Fibroblast of peridontal ligament (primary cell): ENCODE measurements at regions not wholly inside any gene's neighbourhood (a gene's known extent, or its start where the extent isn't known, plus 50 kb on each side); places are given as distances from the start of the nearest gene placed in this dataset.

Experiments used
- DNase-seq: peaks from one replicate; pipeline ENCODE4 v3.0.0-alpha.2; 2010; ENCODE audit errors: extremely low read depth

- peak; percentile 65 for DNase-seq
Observed at GRCh38 chr2:133667085-133667484, 98.8 kb upstream of the NCKAP5 start.

- no peak for DNase-seq
Observed at GRCh38 chr2:133667968-133668367, 99.7 kb upstream of the NCKAP5 start.

GRCh38 chr2:133668547-133668946, 100.3 kb upstream of the NCKAP5 start:
- no peak for DNase-seq

GRCh38 chr2:133673305-133673905, 105.1 kb upstream of the NCKAP5 start:
- DNase-seq = no peak

- DNase-seq = no peak
Observed at GRCh38 chr2:133674066-133674432, 105.8 kb upstream of the NCKAP5 start.

- DNase-seq = peak; percentile 97
Observed at GRCh38 chr2:133674433-133675331, 106.4 kb upstream of the NCKAP5 start.

GRCh38 chr2:133676392-133677130, 108.3 kb upstream of the NCKAP5 start:
- peak; percentile 85 for DNase-seq

GRCh38 chr2:133680343-133681049, 112.2 kb upstream of the NCKAP5 start:
- DNase-seq = no peak

DNA sequence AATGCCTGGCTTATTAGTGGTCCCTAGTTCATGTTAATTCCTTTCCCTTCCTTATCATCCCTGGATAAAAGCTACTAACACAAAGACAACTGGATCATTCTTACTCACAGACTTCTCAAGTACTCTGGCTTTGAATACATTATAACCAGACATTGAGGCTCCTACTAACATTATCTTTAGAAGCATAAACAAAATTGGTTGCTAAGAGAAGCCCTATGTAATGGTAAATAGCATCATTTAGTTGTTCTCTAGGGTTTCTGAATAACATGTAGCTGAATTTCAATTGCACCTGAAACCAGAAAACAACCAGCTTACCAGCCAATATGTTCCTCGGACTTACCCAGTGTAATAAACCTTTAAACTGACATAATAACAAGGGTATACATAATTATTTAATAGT, 114.1 kb upstream of the NCKAP5 start:
- no peak for DNase-seq

DNA sequence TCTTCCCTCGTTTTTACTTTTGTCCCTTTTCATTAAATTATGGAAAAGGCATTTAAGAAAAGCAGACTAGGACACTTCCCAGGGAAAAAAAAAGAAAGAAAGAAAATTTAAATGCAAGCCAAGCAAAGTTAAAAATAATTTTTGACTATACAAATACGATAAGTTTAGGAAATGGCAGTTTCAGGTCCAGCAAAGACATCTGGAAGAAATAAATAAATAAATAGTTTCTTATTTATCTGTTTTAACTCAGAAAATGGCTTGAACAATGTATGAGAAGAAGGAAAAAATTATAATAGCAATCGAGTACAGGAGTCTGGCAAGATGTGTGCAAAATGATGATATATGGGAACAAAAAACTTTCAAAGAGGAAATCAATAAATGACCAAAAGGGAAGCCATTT, 114.6 kb upstream of the NCKAP5 start:
- no peak for DNase-seq

GRCh38 chr2:133685636-133686215, 117.5 kb upstream of the NCKAP5 start:
- no peak for DNase-seq

- no peak for DNase-seq
Observed at GRCh38 chr2:133690780-133691179, 122.5 kb upstream of the NCKAP5 start.

DNA sequence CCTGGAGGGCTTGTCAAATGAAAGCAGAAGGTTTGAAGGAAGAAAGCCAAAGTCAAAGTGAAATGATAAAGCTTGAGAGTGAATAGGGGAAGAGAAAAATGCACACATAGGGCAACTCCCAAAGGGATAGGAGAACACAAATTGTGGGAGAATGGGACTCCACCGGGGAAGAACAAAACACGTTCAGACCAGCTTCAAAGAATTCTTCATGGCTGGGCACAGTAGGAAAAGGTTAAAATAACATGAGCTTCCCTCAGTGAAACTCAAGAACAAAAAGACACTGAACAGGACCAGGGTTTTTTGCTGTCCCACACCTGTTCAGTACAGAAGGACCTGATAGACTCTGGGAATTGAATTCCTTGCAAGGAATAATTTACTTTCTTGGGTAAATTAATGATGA, 123.1 kb upstream of the NCKAP5 start:
- no peak for DNase-seq

DNA sequence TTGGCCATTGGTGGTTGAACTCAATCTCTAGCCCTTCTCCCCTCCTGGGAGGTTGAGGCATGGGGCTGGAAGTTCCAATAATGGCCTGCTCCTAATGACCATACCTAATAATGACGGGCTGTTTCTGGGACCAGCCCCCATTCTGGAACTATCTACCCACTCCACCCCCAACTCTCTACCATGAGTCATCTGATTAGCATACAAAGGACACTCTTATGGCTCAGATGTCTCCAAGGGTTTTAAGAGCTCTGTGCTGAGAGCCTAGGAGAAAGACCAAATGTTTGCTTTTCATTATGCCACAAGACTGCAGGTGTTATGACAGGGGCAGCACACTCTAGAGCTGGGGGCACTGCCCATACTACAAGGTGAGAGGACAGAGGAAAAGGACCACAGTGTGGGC, 137.0 kb upstream of the NCKAP5 start:
- DNase-seq = no peak

DNA sequence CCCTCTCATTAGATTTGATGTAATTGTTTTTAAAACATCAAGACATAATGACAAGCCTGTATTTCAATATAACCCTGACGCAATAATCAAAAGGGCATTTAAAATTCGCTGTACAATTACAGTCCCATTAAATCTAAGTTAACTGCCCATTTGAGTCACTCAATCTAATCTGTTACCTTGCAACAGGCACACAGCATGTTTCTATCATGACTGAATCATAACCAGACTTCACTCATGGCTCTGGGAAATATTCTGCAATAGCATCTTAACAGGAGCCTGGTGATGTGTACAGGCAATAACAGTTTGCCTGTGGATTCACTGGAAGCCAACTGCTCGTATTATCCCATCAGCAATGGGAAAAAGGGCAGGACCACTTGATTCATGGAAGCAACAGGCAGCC, 142.3 kb upstream of the NCKAP5 start:
- DNase-seq = peak; percentile 43

DNA sequence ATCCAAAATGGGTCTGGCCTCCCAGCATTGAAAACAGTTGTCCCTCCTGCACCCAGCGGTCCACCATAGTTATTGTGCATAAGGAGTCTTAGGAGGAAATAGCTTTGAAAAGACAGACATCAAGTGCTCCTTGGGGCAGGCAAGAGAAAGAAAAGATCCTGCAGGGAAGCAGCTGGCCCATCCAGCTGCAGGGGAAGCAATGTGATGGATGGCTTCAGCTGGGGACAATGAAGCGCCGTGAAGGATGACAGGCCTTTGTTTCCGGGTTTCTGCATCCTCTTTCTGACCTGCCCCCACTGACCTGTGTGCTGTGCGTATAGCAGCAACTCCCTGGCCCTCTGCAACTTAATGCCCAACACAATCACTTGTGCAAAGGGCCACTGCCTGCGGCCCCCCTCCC, 142.9 kb upstream of the NCKAP5 start:
- DNase-seq = no peak

- no peak for DNase-seq
Observed at GRCh38 chr2:133711806-133712205, 143.5 kb upstream of the NCKAP5 start.

- DNase-seq = no peak
Observed at GRCh38 chr2:133712369-133712768, 144.1 kb upstream of the NCKAP5 start.

GRCh38 chr2:133713049-133713580, 144.9 kb upstream of the NCKAP5 start:
- no peak for DNase-seq

DNA sequence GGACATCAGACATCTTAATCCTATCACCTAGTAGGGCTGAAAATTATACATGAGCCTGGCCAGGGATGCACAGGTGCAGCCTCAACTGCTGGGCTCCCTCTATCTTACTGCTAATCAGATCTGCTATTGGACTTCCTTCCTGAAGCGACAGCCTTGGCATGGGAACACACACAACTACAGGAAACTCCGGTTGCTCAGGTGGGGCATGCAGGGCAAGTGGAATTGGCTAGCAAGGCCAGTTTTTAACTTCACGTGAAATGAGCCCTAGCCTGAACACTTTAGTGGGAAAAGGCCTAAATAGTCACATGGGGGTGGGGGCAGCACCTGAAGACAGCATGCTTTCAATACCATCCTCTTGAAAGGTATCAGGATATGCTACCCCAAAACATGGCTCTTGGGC, 147.9 kb upstream of the NCKAP5 start:
- DNase-seq = no peak

GRCh38 chr2:133717497-133717896, 149.2 kb upstream of the NCKAP5 start:
- DNase-seq = peak; percentile 76
